ENCODE measurements at regions not wholly inside any gene's neighbourhood (a gene's known extent, or its start where the extent isn't known, plus 50 kb on each side); places are given as distances from the start of the nearest gene placed in this dataset.

DNA sequence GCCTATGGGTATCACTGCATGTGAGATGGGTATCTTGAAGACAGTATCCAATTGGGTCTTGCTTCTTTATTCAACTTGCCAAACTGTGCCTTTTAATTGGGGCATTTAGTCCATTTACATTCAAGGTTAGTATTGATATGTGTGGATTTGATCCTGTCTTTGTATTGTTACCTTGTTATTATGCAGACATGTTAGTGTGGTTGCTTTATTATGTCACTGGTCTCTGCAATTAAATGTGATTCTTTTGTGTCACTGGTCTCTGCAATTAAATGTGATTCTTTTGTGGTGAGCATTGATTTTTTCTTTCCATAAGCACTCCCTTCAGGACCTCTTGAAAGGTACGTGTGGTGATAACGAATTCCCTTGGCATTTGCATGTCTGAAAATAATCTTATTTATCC, 357.8 kb upstream of the STEAP1 start:
- TF ChIP-seq, protein P1, sequence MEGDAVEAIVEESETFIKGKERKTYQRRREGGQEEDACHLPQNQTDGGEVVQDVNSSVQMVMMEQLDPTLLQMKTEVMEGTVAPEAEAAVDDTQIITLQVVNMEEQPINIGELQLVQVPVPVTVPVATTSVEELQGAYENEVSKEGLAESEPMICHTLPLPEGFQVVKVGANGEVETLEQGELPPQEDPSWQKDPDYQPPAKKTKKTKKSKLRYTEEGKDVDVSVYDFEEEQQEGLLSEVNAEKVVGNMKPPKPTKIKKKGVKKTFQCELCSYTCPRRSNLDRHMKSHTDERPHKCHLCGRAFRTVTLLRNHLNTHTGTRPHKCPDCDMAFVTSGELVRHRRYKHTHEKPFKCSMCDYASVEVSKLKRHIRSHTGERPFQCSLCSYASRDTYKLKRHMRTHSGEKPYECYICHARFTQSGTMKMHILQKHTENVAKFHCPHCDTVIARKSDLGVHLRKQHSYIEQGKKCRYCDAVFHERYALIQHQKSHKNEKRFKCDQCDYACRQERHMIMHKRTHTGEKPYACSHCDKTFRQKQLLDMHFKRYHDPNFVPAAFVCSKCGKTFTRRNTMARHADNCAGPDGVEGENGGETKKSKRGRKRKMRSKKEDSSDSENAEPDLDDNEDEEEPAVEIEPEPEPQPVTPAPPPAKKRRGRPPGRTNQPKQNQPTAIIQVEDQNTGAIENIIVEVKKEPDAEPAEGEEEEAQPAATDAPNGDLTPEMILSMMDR (IDR thresholded peaks at IDR 0.05; ENCODE audit: low read depth, low read length): no peak
- TF ChIP-seq EZH2phosphoT487 (IDR thresholded peaks at IDR 0.05; ENCODE audit: low read depth): no peak

Data from OCI-LY3 (cell line).